ENCODE measurements at regions not wholly inside any gene's neighbourhood (a gene's known extent, or its start where the extent isn't known, plus 50 kb on each side); places are given as distances from the start of the nearest gene placed in this dataset.

GRCh38 chr9:126017758-126018157, 270.6 kb downstream of the PBX3 start:
- Histone ChIP-seq H3K27me3 (no peaks in the 10 kb centered on the region), H3K9me3 (no peaks in the 10 kb centered on the region), H3K4me3 (no peak overlapping the region), H3K4me1 (no peaks in the 10 kb centered on the region), H3K36me3 (no peaks in the 10 kb centered on the region), H3K27ac (no peak overlapping the region)
- no peak for DNase-seq (ENCODE audit: low spot score)
- TF ChIP-seq, protein P1, sequence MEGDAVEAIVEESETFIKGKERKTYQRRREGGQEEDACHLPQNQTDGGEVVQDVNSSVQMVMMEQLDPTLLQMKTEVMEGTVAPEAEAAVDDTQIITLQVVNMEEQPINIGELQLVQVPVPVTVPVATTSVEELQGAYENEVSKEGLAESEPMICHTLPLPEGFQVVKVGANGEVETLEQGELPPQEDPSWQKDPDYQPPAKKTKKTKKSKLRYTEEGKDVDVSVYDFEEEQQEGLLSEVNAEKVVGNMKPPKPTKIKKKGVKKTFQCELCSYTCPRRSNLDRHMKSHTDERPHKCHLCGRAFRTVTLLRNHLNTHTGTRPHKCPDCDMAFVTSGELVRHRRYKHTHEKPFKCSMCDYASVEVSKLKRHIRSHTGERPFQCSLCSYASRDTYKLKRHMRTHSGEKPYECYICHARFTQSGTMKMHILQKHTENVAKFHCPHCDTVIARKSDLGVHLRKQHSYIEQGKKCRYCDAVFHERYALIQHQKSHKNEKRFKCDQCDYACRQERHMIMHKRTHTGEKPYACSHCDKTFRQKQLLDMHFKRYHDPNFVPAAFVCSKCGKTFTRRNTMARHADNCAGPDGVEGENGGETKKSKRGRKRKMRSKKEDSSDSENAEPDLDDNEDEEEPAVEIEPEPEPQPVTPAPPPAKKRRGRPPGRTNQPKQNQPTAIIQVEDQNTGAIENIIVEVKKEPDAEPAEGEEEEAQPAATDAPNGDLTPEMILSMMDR (IDR thresholded peaks at IDR 0.05) = no peak

DNA sequence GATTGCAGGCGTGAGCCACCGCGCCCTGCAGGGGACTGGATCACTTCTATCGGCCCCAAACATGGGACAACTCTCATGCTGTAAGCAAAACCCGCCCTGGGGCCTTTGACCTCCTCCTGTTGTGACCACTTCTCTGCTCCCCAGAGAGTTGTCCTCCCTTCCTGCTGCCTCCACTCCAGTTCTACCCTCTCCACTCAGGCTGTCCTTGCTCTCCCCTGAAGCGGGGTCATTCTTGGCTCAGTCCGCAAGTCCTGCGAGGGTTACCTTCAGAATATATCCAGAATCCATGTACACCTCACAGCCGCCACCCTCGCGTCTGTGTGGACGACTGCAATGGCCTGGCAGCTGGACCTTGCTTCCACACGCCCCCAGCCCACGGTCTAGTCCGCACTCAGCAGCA, 273.7 kb downstream of the PBX3 start:
- H3K27ac ChIP-seq = no peak overlapping the region
- H3K4me1 ChIP-seq = no peaks in the 10 kb centered on the region
- TF ChIP-seq, protein P1 (IDR thresholded peaks at IDR 0.05) = no peak
- H3K27me3 ChIP-seq = no peaks in the 10 kb centered on the region
- H3K36me3 ChIP-seq = no peaks in the 10 kb centered on the region
- H3K4me3 ChIP-seq = no peak overlapping the region
- H3K9me3 ChIP-seq = no peaks in the 10 kb centered on the region
- DNase-seq (ENCODE audit: low spot score) = no peak

GRCh38 chr9:126023962-126024361, 276.8 kb downstream of the PBX3 start:
- Histone ChIP-seq H3K27me3 (no peaks in the 10 kb centered on the region), H3K4me3 (no peak overlapping the region), H3K27ac (no peak overlapping the region), H3K36me3 (no peaks in the 10 kb centered on the region), H3K9me3 (no peaks in the 10 kb centered on the region), H3K4me1 (no peaks in the 10 kb centered on the region)
- no peak for DNase-seq (ENCODE audit: low spot score)
- TF ChIP-seq, protein P1 (IDR thresholded peaks at IDR 0.05) = no peak

DNA sequence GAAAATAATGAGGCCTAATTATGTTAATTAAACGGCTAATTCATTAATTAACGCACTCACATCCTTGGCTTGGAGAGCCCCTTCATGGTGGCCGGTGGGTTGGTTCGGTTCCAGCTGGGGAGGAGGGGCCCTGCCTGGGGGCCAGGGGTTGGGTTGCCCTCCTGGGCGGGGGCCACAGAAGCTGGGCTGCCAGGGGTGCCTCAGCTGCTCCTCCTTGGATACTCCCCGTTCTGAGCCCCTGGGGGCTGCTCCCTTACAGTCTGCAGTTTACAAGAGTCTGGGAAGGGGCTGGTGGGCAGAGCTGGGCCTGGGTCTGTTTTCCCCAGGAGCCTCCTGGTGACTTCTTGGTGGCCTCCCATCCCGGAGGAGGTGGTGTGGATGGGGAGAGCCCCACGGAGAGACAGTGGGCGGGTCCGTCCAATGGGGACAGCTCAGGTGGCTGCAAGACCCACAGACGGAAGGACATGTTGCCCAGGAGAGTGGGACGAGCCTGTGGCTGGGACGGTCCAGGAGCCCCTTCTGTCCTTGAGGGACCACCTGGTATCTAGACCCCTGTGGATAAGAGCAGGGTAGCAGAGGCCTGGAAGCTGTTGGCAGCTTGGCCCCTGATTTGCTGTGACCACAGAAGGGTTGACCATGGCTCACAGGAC, 277.5 kb downstream of the PBX3 start:
- H3K36me3 ChIP-seq = no peaks in the 10 kb centered on the region
- TF ChIP-seq, protein P1 (IDR thresholded peaks at IDR 0.05) = no peak
- no peak for DNase-seq (ENCODE audit: low spot score)

GRCh38 chr9:126025991-126026390, 278.8 kb downstream of the PBX3 start:
- no peaks in the 10 kb centered on the region for H3K4me1 ChIP-seq
- TF ChIP-seq, protein P1 (IDR thresholded peaks at IDR 0.05) = no peak
- no peaks in the 10 kb centered on the region for H3K9me3 ChIP-seq
- no peak for DNase-seq (ENCODE audit: low spot score)
- no peaks in the 10 kb centered on the region for H3K27me3 ChIP-seq
- H3K36me3 ChIP-seq = no peaks in the 10 kb centered on the region
- H3K27ac ChIP-seq = no peak overlapping the region
- H3K4me3 ChIP-seq = no peak overlapping the region

More for the DNA sequence above, 277.5 kb downstream of the PBX3 start:
- Histone ChIP-seq H3K9me3 (no peaks in the 10 kb centered on the region), H3K27ac (no peak overlapping the region), H3K4me3 (no peak overlapping the region), H3K4me1 (no peaks in the 10 kb centered on the region), H3K27me3 (no peaks in the 10 kb centered on the region)

- Histone ChIP-seq H3K4me1 (no peaks in the 10 kb centered on the region), H3K9me3 (no peaks in the 10 kb centered on the region), H3K27ac (no peak overlapping the region), H3K4me3 (no peak overlapping the region), H3K36me3 (no peaks in the 10 kb centered on the region), H3K27me3 (no peaks in the 10 kb centered on the region)
- TF ChIP-seq, protein P1 (IDR thresholded peaks at IDR 0.05) = no peak
- no peak for DNase-seq (ENCODE audit: low spot score)
Measured at GRCh38 chr9:126027566-126027965, 280.4 kb downstream of the PBX3 start.

All from right atrium auricular region (tissue), 2 donors.